Mucosa of rectum (tissue), 2 donors: ENCODE measurements at regions not wholly inside any gene's neighbourhood (a gene's known extent, or its start where the extent isn't known, plus 50 kb on each side); places are given as distances from the start of the nearest gene placed in this dataset.

ENCODE experiments used
- H3K27ac ChIP-seq, 2 donors: one replicate each; pipeline ENCODE4 v1.7.0; 2013; ENCODE audit warnings: inconsistent platforms in 2 of 2, low read depth in 2 of 2, low read length in 2 of 2
- H3K27me3 ChIP-seq, 2 donors: one replicate each; pipeline ENCODE4 v1.7.0; 2013; ENCODE audit warnings: low read length in 2 of 2; ENCODE audit not compliant: control insufficient read depth in 2 of 2, insufficient read depth in 2 of 2
- H3K36me3 ChIP-seq, 2 donors: one replicate each; pipeline ENCODE4 v1.7.0; 2013; ENCODE audit warnings: low read length in 2 of 2; ENCODE audit not compliant: control insufficient read depth in 2 of 2, insufficient read depth in 2 of 2
- H3K4me1 ChIP-seq, 2 donors: one replicate each; pipeline ENCODE4 v1.7.0; 2013; ENCODE audit warnings: low read length in 2 of 2, mild to moderate bottlenecking in 1 of 2; ENCODE audit not compliant: control insufficient read depth in 2 of 2, insufficient read depth in 2 of 2
- H3K4me3 ChIP-seq, 2 donors: one replicate each; pipeline ENCODE4 v1.7.0; 2013; ENCODE audit warnings: low read length in 2 of 2
- H3K9ac ChIP-seq, 2 donors: one replicate each; pipeline ENCODE4 v1.7.0; 2013; ENCODE audit warnings: low read length in 2 of 2, low read depth in 1 of 2, mild to moderate bottlenecking in 1 of 2
- H3K9me3 ChIP-seq, 2 donors: one replicate each; pipeline ENCODE4 v1.7.0; 2013; ENCODE audit warnings: low read length in 2 of 2; ENCODE audit not compliant: control insufficient read depth in 2 of 2
- donor health status: healthy.
- donor health status: Normal muscosa, but diverticular disease.

- Histone ChIP-seq H3K27ac (no peak overlapping the region), H3K36me3 (no peaks in the 10 kb centered on the region), H3K4me3 (no peak overlapping the region), H3K9ac (no peak overlapping the region), H3K4me1 (no peaks in the 10 kb centered on the region), H3K9me3 (no peaks in the 10 kb centered on the region), H3K27me3 (no peaks in the 10 kb centered on the region)
These were observed 118.0 kb upstream of the NPHP3 start for GRCh38 chr3:132840201-132840700.

- Histone ChIP-seq H3K4me3 (no peak overlapping the region), H3K36me3 (no peaks in the 10 kb centered on the region), H3K9ac (no peak overlapping the region), H3K4me1 (no peaks in the 10 kb centered on the region), H3K27ac (no peak overlapping the region), H3K9me3 (no peaks in the 10 kb centered on the region), H3K27me3 (no peaks in the 10 kb centered on the region)
These were observed 116.3 kb upstream of the NPHP3 start for GRCh38 chr3:132838477-132838876.

- no peaks in the 10 kb centered on the region for H3K36me3 ChIP-seq
- H3K9me3 ChIP-seq: no peaks in the 10 kb centered on the region
- no peak overlapping the region for H3K4me3 ChIP-seq
- H3K4me1 ChIP-seq: no peaks in the 10 kb centered on the region
- H3K9ac ChIP-seq: no peak overlapping the region
- H3K27ac ChIP-seq: no peak overlapping the region
- H3K27me3 ChIP-seq: no peaks in the 10 kb centered on the region
These were observed 115.4 kb upstream of the NPHP3 start for GRCh38 chr3:132837615-132838014.

- H3K9me3 ChIP-seq: no peaks in the 10 kb centered on the region
- H3K36me3 ChIP-seq: no peaks in the 10 kb centered on the region
- no peaks in the 10 kb centered on the region for H3K27me3 ChIP-seq
- no peak overlapping the region for H3K9ac ChIP-seq
- H3K4me3 ChIP-seq: no peak overlapping the region
- H3K4me1 ChIP-seq: no peaks in the 10 kb centered on the region
- H3K27ac ChIP-seq: no peak overlapping the region
These were observed 112.1 kb upstream of the NPHP3 start for GRCh38 chr3:132834356-132834755.

- no peaks in the 10 kb centered on the region for H3K27me3 ChIP-seq
- H3K27ac ChIP-seq: no peak overlapping the region
- no peak overlapping the region for H3K4me3 ChIP-seq
- no peak overlapping the region for H3K9ac ChIP-seq
- H3K9me3 ChIP-seq: no peaks in the 10 kb centered on the region
- H3K36me3 ChIP-seq: no peaks in the 10 kb centered on the region
- H3K4me1 ChIP-seq: no peaks in the 10 kb centered on the region
These were observed 106.9 kb upstream of the NPHP3 start for GRCh38 chr3:132829101-132829500.

- Histone ChIP-seq H3K27me3 (no peaks in the 10 kb centered on the region), H3K36me3 (no peaks in the 10 kb centered on the region), H3K9ac (no peak overlapping the region), H3K9me3 (no peaks in the 10 kb centered on the region), H3K4me3 (no peak overlapping the region), H3K4me1 (no peaks in the 10 kb centered on the region), H3K27ac (no peak overlapping the region)
These were observed 100.6 kb upstream of the NPHP3 start for GRCh38 chr3:132822837-132823236.

GRCh38 chr3:132822266-132822665 lies 100.1 kb upstream of the NPHP3 start:
- Histone ChIP-seq H3K4me3 (no peak overlapping the region), H3K9ac (no peak overlapping the region), H3K4me1 (no peaks in the 10 kb centered on the region)

GRCh38 chr3:132821314-132821713 lies 99.1 kb upstream of the NPHP3 start:
- Histone ChIP-seq H3K36me3 (no peaks in the 10 kb centered on the region), H3K4me3 (no peak overlapping the region), H3K27ac (no peak overlapping the region), H3K27me3 (no peaks in the 10 kb centered on the region), H3K4me1 (no peaks in the 10 kb centered on the region), H3K9ac (no peak overlapping the region), H3K9me3 (no peaks in the 10 kb centered on the region)

More at GRCh38 chr3:132822266-132822665, 100.1 kb upstream of the NPHP3 start:
- H3K27me3 ChIP-seq: no peaks in the 10 kb centered on the region
- no peaks in the 10 kb centered on the region for H3K9me3 ChIP-seq
- no peak overlapping the region for H3K27ac ChIP-seq
- H3K36me3 ChIP-seq: no peaks in the 10 kb centered on the region

GRCh38 chr3:132818251-132818650 lies 96.0 kb upstream of the NPHP3 start:
- Histone ChIP-seq H3K36me3 (no peaks in the 10 kb centered on the region), H3K9ac (no peak overlapping the region), H3K9me3 (no peaks in the 10 kb centered on the region), H3K27ac (no peak overlapping the region), H3K27me3 (no peaks in the 10 kb centered on the region), H3K4me1 (no peaks in the 10 kb centered on the region), H3K4me3 (no peak overlapping the region)

- H3K9me3 ChIP-seq: no peaks in the 10 kb centered on the region
These were observed 95.5 kb upstream of the NPHP3 start for GRCh38 chr3:132817646-132818177.

GRCh38 chr3:132805071-132805470 lies 82.9 kb upstream of the NPHP3 start:
- no peak overlapping the region for H3K9ac ChIP-seq
- no peaks in the 10 kb centered on the region for H3K9me3 ChIP-seq
- no peaks in the 10 kb centered on the region for H3K27me3 ChIP-seq
- H3K27ac ChIP-seq: no peak overlapping the region
- H3K36me3 ChIP-seq: no peaks in the 10 kb centered on the region
- no peak overlapping the region for H3K4me3 ChIP-seq
- no peaks in the 10 kb centered on the region for H3K4me1 ChIP-seq

More at GRCh38 chr3:132817646-132818177, 95.5 kb upstream of the NPHP3 start:
- H3K27ac ChIP-seq: no peak overlapping the region
- no peaks in the 10 kb centered on the region for H3K36me3 ChIP-seq
- H3K4me3 ChIP-seq: no peak overlapping the region
- H3K27me3 ChIP-seq: no peaks in the 10 kb centered on the region
- H3K4me1 ChIP-seq: no peaks in the 10 kb centered on the region
- H3K9ac ChIP-seq: no peak overlapping the region
